H1 (cell line): ENCODE measurements at regions not wholly inside any gene's neighbourhood (a gene's known extent, or its start where the extent isn't known, plus 50 kb on each side); places are given as distances from the start of the nearest gene placed in this dataset.

Experiments used
- CTCF ChIA-PET: fragments of 300-600 bp; sonication (Branson Sonifier 250); formaldehyde crosslinking; loops from one replicate; lab custom pipeline; 2021; ENCODE audit not compliant: partially characterized antibody; lab: Charles Lee
- POLR2A ChIA-PET: fragments of 300-600 bp; sonication (Branson Sonifier 250); formaldehyde crosslinking; loops from one replicate; lab custom pipeline; 2021; ENCODE audit warnings: inconsistent platforms; ENCODE audit not compliant: partially characterized antibody; lab: Charles Lee
- DNase-seq, 2 experiments: peaks; one replicate each; pipeline versions ENCODE4 v3.0.0 to v3.0.0-alpha.2; 2010 to 2022; ENCODE audit warnings: low spot score in 2 of 2, low read depth in 1 of 2, mixed read lengths in 1 of 2
- FAIRE-seq: peaks from 2 replicates; lab custom pipeline; 2011; peaks lifted over from hg19 to GRCh38; lab: Jason Lieb, UNC
- H2AFZ ChIP-seq: 2 replicates; pipeline ENCODE4 v1.8.1; 2012; ENCODE audit warnings: low read length, inconsistent platforms
- H2AK5ac ChIP-seq: 2 replicates; pipeline ENCODE4 v1.6.1; 2013; ENCODE audit warnings: low read depth, low read length
- H2BK120ac ChIP-seq: replicated peaks from 2 replicates; pipeline ENCODE3; 2013; ENCODE audit warnings: low read depth, low read length, inconsistent platforms
- H2BK12ac ChIP-seq: 2 replicates; pipeline ENCODE4 v1.6.1; 2013; ENCODE audit warnings: low read depth, low read length
- H2BK15ac ChIP-seq: 2 replicates; pipeline ENCODE4 v1.6.1; 2013; ENCODE audit warnings: low read length
- H2BK20ac ChIP-seq: 2 replicates; pipeline ENCODE4 v1.6.1; 2013; ENCODE audit warnings: low read length
- H2BK5ac ChIP-seq: 2 replicates; pipeline ENCODE4 v1.6.1; 2013; ENCODE audit warnings: low read depth, low read length
- H3K14ac ChIP-seq: 2 replicates; pipeline ENCODE4 v1.6.1; 2013; ENCODE audit warnings: inconsistent platforms; ENCODE audit not compliant: insufficient read length
- H3K18ac ChIP-seq: 2 replicates; pipeline ENCODE4 v1.6.1; 2013; ENCODE audit warnings: low read length; ENCODE audit errors: extremely low read depth
- H3K23ac ChIP-seq: 2 replicates; pipeline ENCODE4 v1.6.1; 2013; ENCODE audit warnings: inconsistent platforms; ENCODE audit not compliant: insufficient read length
- H3K23me2 ChIP-seq: 2 replicates; pipeline ENCODE4 v1.6.1; 2013; ENCODE audit warnings: low read depth, low read length
- H3K27ac ChIP-seq: 2 replicates; pipeline ENCODE4 v1.6.1; 2011; ENCODE audit warnings: low read depth, low read length, inconsistent platforms
- H3K27me3 ChIP-seq, 4 experiments: replicated peaks in 1 of 4; 1 replicate in 1 of 4; 2 replicates in 3 of 4; pipeline versions ENCODE4 v1.6.1 to v1.8.1; 2011 to 2013; ENCODE audit warnings: low read length in 3 of 4, mild to moderate bottlenecking in 3 of 4, inconsistent platforms in 2 of 4, mixed read lengths in 2 of 4, moderate library complexity in 1 of 4; ENCODE audit not compliant: control insufficient read depth in 3 of 4, insufficient read depth in 3 of 4; ENCODE audit errors: extremely low read depth in 1 of 4
- H3K36me3 ChIP-seq, 4 experiments: 2 replicates each; pipeline versions ENCODE4 v1.6.1 to v1.8.1; 2011 to 2013; ENCODE audit warnings: mild to moderate bottlenecking in 4 of 4, low read length in 3 of 4, moderate library complexity in 2 of 4, control low read depth in 1 of 4, inconsistent platforms in 1 of 4; ENCODE audit not compliant: insufficient read depth in 4 of 4, control insufficient read depth in 2 of 4
- H3K4ac ChIP-seq: replicated peaks from 2 replicates; pipeline ENCODE3; 2013; ENCODE audit warnings: low read length, low read depth, mixed read lengths, inconsistent platforms; ENCODE audit not compliant: insufficient read length
- H3K4me1 ChIP-seq, 4 experiments: replicated peaks in 1 of 4; 1 replicate in 1 of 4; 2 replicates in 3 of 4; pipeline versions ENCODE4 v1.6.1 to v1.8.1; 2011 to 2013; ENCODE audit warnings: low read length in 3 of 4, inconsistent platforms in 2 of 4, mixed read lengths in 1 of 4; ENCODE audit not compliant: insufficient read depth in 4 of 4, control insufficient read depth in 3 of 4
- H3K4me2 ChIP-seq, 2 experiments: 2 replicates each; pipeline versions ENCODE4 v1.6.1 to v1.8.1; 2011 to 2013; ENCODE audit warnings: low read depth in 2 of 2, low read length in 2 of 2, control low read depth in 1 of 2, inconsistent platforms in 1 of 2, mild to moderate bottlenecking in 1 of 2; ENCODE audit not compliant: insufficient read depth in 1 of 2
- H3K4me3 ChIP-seq, 4 experiments: fragments of 200-600, 300-600 bp in 1 of 4; sonication (generic), shearing (Covaris generic), sonication (Bioruptor Twin) in 1 of 4; 2 replicates each; pipeline versions ENCODE4 v1.5.1 to v1.8.1; 2011 to 2016; ENCODE audit warnings: low read length in 4 of 4, low read depth in 3 of 4, control low read depth in 2 of 4, inconsistent platforms in 2 of 4, mild to moderate bottlenecking in 2 of 4, mixed read lengths in 1 of 4, moderate library complexity in 1 of 4; ENCODE audit not compliant: insufficient read depth in 2 of 4; ENCODE audit errors: extremely low read depth in 1 of 4
- H3K56ac ChIP-seq: replicated peaks from 2 replicates; pipeline ENCODE3; 2013; ENCODE audit warnings: low read depth, mild to moderate bottlenecking, mixed read lengths, low read length, inconsistent platforms; ENCODE audit not compliant: insufficient read length
- H3K79me1 ChIP-seq: 2 replicates; pipeline ENCODE4 v1.6.1; 2013; ENCODE audit warnings: low read depth, low read length, control low read depth
- H3K79me2 ChIP-seq, 2 experiments: 2 replicates each; pipeline versions ENCODE4 v1.6.1 to v1.8.1; 2012 to 2013; ENCODE audit warnings: low read length in 2 of 2, mild to moderate bottlenecking in 2 of 2, inconsistent platforms in 1 of 2; ENCODE audit not compliant: insufficient read depth in 2 of 2, control insufficient read depth in 1 of 2
- H3K9ac ChIP-seq, 4 experiments: replicated peaks in 1 of 4; 1 replicate in 1 of 4; 2 replicates in 3 of 4; pipeline versions ENCODE4 v1.6.1 to v1.8.1; 2011 to 2013; ENCODE audit warnings: low read depth in 3 of 4, low read length in 3 of 4, control low read depth in 2 of 4, mild to moderate bottlenecking in 2 of 4, moderate library complexity in 2 of 4, inconsistent platforms in 1 of 4; ENCODE audit errors: extremely low read depth in 1 of 4
- H3K9me3 ChIP-seq, 2 experiments: 2 replicates each; pipeline versions ENCODE4 v1.6.1 to v1.8.1; 2012 to 2013; ENCODE audit warnings: mild to moderate bottlenecking in 2 of 2, moderate library complexity in 2 of 2, control low read depth in 1 of 2, inconsistent platforms in 1 of 2, low read depth in 1 of 2, low read length in 1 of 2, mixed read lengths in 1 of 2; ENCODE audit not compliant: insufficient read depth in 2 of 2
- H4K20me1 ChIP-seq, 2 experiments: replicated peaks in 1 of 2; 2 replicates each; pipeline versions ENCODE3 to v1.8.1; 2011 to 2013; ENCODE audit warnings: inconsistent platforms in 2 of 2, low read length in 2 of 2, mild to moderate bottlenecking in 1 of 2; ENCODE audit not compliant: insufficient read depth in 2 of 2, control insufficient read depth in 1 of 2
- H4K5ac ChIP-seq: 2 replicates; pipeline ENCODE4 v1.6.1; 2013; ENCODE audit warnings: low read length, low read depth, mixed read lengths, inconsistent platforms; ENCODE audit not compliant: insufficient read length
- H4K8ac ChIP-seq: 2 replicates; pipeline ENCODE4 v1.8.0; 2013; ENCODE audit warnings: mild to moderate bottlenecking, moderate library complexity, low read length, inconsistent platforms; ENCODE audit not compliant: insufficient read depth; ENCODE audit errors: extremely low read depth
- H4K91ac ChIP-seq: replicated peaks from 2 replicates; pipeline ENCODE3; 2013; ENCODE audit warnings: low read length, mixed read lengths, inconsistent platforms; ENCODE audit not compliant: insufficient read length
- BRCA1 ChIP-seq: IDR thresholded peaks from 2 replicates; pipeline ENCODE4 v1.6.1; 2012; ENCODE audit warnings: low read depth, low read length, improper control_type of control experiment
- CBX5 ChIP-seq: fragments of 300-800, 300-1000 bp; sonication (generic); IDR thresholded peaks from 2 replicates; pipeline ENCODE4 v1.7.1; 2016; ENCODE audit warnings: antibody characterized with exemption, low read length, low read depth
- CBX8 ChIP-seq: fragments of 300-800, 300-1000 bp; sonication (generic); IDR thresholded peaks from 2 replicates; pipeline ENCODE4 v1.7.1; 2016; ENCODE audit warnings: low read depth, low read length, borderline replicate concordance
- CEBPB ChIP-seq: IDR thresholded peaks from 2 replicates; pipeline ENCODE4 v1.6.1; 2012; ENCODE audit warnings: low read depth, low read length
- E2F6 ChIP-seq: IDR thresholded peaks from 2 replicates; pipeline ENCODE4 v1.6.1; 2012; ENCODE audit warnings: inconsistent platforms
- EGR1 ChIP-seq: IDR thresholded peaks from 2 replicates; pipeline ENCODE4 v1.6.1; 2011; ENCODE audit warnings: low read depth, low read length, borderline replicate concordance
- GTF2F1 ChIP-seq: IDR thresholded peaks from 2 replicates; pipeline ENCODE4 v1.6.1; 2012; ENCODE audit warnings: low read depth, low read length, improper control_type of control experiment, borderline replicate concordance
- KDM4A ChIP-seq: IDR thresholded peaks from one replicate; pipeline ENCODE4 v1.7.1; 2012; ENCODE audit warnings: low read depth, mild to moderate bottlenecking, moderate library complexity, low read length, inconsistent platforms; ENCODE audit not compliant: severe bottlenecking
- MAX ChIP-seq: IDR thresholded peaks from 2 replicates; pipeline ENCODE4 v1.6.1; 2012; ENCODE audit warnings: inconsistent platforms
- SRF ChIP-seq: IDR thresholded peaks from 2 replicates; pipeline ENCODE4 v1.6.1; 2011; ENCODE audit warnings: mild to moderate bottlenecking, low read depth, low read length, moderate library complexity
- SUZ12 ChIP-seq: fragments of 200-600 bp; sonication (generic); IDR thresholded peaks from 2 replicates; pipeline ENCODE4 v1.6.1; 2012; ENCODE audit warnings: mild to moderate bottlenecking, inconsistent platforms, low read length, moderate library complexity, mixed read lengths
- TBP ChIP-seq: IDR thresholded peaks from 2 replicates; pipeline ENCODE4 v1.6.1; 2011; ENCODE audit warnings: low read depth, low read length, improper control_type of control experiment
- USF2 ChIP-seq: IDR thresholded peaks from 2 replicates; pipeline ENCODE4 v1.6.1; 2011; ENCODE audit warnings: low read length, improper control_type of control experiment
- YY1 ChIP-seq: IDR thresholded peaks from 2 replicates; pipeline ENCODE4 v1.6.1; 2011; ENCODE audit warnings: low read depth, mild to moderate bottlenecking, low read length
- WGBS, 2 experiments: shearing (Covaris generic) in 1 of 2; methylation state at CpG; one replicate each; pipeline versions ENCODE4 v1.1.6 to v1.1.7; 2013 to 2015; ENCODE audit warnings: low lambda C conversion rate in 2 of 2, mixed read lengths in 2 of 2, inconsistent platforms in 1 of 2, low coverage in 1 of 2, missing lambda C conversion rate in 1 of 2; ENCODE audit not compliant: insufficient replicate concordance in 2 of 2, insufficient coverage in 1 of 2, insufficient read length in 1 of 2; ENCODE audit errors: extremely low coverage in 1 of 2, missing lambda C conversion rate in 1 of 2; 5-methylcytosine and 5-hydroxymethylcytosine counted together

GRCh38 chr1:98839840-98840239, 164.8 kb downstream of the PLPPR5 start:
- Histone ChIP-seq H4K20me1 (no peaks in the 10 kb centered on the region), H2BK5ac (no peak overlapping the region), H3K56ac (no peak overlapping the region), H3K4me1 (no peaks in the 10 kb centered on the region), H2BK120ac (no peak overlapping the region), H3K36me3 (no peaks in the 10 kb centered on the region), H3K9ac (no peak overlapping the region), H3K14ac (no peak overlapping the region), H3K4me2 (no peak overlapping the region), H4K5ac (no peak overlapping the region), H2BK15ac (no peak overlapping the region), H2BK12ac (no peak overlapping the region), H4K8ac (no peak overlapping the region), H2AK5ac (no peak overlapping the region), H2BK20ac (no peak overlapping the region), H3K23me2 (no peaks in the 10 kb centered on the region), H3K27ac (no peak overlapping the region), H3K79me2 (no peaks in the 10 kb centered on the region), H3K4me3 (no peak overlapping the region), H3K27me3 (no peaks in the 10 kb centered on the region), H3K9me3 (no peaks in the 10 kb centered on the region), H2AFZ (no peak overlapping the region), H3K18ac (no peak overlapping the region), H3K79me1 (no peaks in the 10 kb centered on the region), H3K23ac (no peak overlapping the region), H3K4ac (no peak overlapping the region), H4K91ac (no peak overlapping the region)
- POLR2A ChIA-PET, result no interaction called here
- DNase-seq (no peak), FAIRE-seq (no peak)
- CTCF ChIA-PET, result no interaction called here
- 100% methylated on average over 1 of the region's 1 CpG; no CpG with 5 or more reads in 1 of the 2 experiments for WGBS, 2 experiments
- TF ChIP-seq YY1, result no peak
- no peak for TF ChIP-seq SUZ12
- no peak for TF ChIP-seq MAX
- TF ChIP-seq TBP, result no peak
- no peak for TF ChIP-seq KDM4A
- no peak for TF ChIP-seq USF2
- TF ChIP-seq CBX5, result no peak
- TF ChIP-seq EGR1, result no peak
- no peak for TF ChIP-seq CEBPB
- TF ChIP-seq GTF2F1, result no peak
- no peak for TF ChIP-seq E2F6
- TF ChIP-seq BRCA1, result no peak
- no peak for TF ChIP-seq SRF
- no peak for TF ChIP-seq CBX8
